ENCODE measurements at regions not wholly inside any gene's neighbourhood (a gene's known extent, or its start where the extent isn't known, plus 50 kb on each side); places are given as distances from the start of the nearest gene placed in this dataset.

- TF ChIP-seq CTCF (IDR thresholded peaks at IDR 0.05) (no peak), POLR2A (IDR thresholded peaks at IDR 0.05) (no peak)
Measured at GRCh38 chr10:21181451-21181850, 284.3 kb upstream of the NEBL start.
